GM18505 (cell line): ENCODE measurements at regions not wholly inside any gene's neighbourhood (a gene's known extent, or its start where the extent isn't known, plus 50 kb on each side); places are given as distances from the start of the nearest gene placed in this dataset.
"Not testable (repeated sequence)": the region's sequence is repeated elsewhere in the genome, so short reads cannot be mapped to it uniquely, and the experiment has no call there.

Source experiments
- ATAC-seq: cut with Tn5 transposase; IDR thresholded peaks from one replicate; pipeline ENCODE4 v1.9.1; 2021; ENCODE audit not compliant: unreplicated experiment
- POLR2A ChIP-seq: IDR thresholded peaks from 4 replicates; pipeline ENCODE4 v1.6.1; 2011; ENCODE audit warnings: borderline replicate concordance; ENCODE audit not compliant: insufficient read depth, insufficient read length; ENCODE audit errors: extremely low read depth

DNA sequence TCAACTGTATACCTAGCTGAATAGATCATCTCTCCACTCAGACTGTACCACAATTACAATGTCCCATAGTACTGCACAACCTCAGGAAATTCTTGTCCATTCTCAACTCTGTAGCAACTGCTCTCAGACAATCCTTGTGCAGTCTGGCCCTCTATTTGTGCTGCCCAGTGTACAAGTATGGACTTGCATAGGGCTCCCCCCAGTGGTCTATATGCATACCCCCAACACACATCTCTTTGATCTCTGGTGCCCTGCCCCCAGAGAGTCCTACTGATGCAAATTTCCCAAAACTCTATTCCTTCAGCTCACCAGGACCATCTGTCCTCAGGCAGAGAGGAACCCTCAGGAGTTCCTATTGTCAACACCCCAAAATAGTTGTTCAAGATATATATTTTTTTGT is 205.3 kb downstream of the SLCO4C1 start:
- peak; percentile 91 for ATAC-seq
- TF ChIP-seq POLR2A = no peak

DNA sequence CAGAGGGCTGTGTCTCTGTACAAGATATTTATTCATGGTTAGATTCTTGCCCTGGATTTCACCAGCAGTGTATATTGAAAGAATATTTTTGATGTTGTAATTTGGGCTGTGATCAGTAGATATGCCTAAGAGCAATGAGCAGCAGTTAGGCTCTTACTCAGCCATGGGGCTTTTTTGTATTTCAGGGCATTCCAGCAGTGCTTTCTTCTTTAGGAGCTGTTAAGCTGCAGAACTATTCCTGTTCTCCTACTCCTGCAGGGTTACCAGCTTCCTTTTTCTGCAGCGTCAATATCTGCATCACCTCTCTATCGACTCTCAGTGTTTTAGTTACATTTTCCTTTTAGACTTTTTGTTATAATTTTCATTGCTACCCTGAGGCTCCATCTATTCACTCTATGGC is 206.2 kb downstream of the SLCO4C1 start:
- no peak for TF ChIP-seq POLR2A
- no peak for ATAC-seq

DNA sequence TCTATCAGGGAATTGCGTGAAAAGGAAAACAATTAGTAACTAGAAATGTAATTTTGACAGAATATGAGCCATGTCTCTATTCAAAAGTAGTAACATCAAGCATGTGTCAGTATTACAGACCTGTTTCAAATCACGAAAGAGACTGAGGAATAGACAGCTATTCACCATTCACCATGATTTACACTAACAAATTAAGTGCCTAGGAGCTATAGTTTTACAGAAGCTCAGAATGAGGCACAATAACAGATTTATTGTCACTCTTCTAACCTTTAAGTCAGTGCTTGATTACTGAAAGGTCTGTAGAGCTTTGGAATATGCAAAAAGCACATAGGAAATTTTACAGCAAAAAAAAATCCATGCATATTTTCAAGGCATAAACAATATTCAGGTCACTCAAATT is 208.2 kb downstream of the SLCO4C1 start:
- no peak for TF ChIP-seq POLR2A
- ATAC-seq = no peak

DNA sequence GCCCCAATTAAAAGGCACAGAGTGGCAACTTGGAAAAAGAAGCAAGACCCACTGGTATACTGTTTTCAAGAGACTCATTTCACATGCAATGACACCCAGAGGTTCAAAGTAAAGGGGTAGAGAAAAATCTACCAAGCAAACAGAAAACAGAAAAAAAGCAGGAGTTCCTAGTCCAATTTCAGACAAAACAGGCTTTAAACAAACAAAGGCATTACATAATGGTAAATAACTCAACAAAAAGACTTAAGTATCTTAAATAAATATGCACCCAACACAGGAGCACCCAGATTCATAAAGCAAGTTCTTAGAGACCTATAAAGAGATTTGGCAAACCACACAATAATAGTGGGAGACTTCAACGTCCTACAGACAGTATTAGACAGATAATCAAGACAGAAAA is 215.8 kb downstream of the SLCO4C1 start:
- no peak for TF ChIP-seq POLR2A
- no peak for ATAC-seq

DNA sequence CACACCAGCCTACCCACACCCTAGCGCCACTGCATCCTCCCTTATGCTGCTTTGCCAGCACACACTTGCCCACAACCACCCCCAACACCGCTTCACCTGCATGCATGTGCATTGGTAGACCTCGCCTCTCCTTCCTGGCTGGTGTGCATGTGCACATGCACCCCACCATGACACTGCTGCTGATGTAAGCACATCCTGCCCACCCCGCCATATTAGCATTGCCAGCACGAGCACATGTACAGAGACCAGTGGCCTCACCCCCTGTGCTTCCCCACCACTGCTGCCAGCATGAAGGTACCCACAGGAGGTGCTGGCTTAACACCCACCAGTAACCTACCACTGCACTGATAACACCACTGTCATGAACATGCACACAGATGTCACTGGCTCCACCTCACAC is 218.2 kb downstream of the SLCO4C1 start:
- ATAC-seq = no peak
- TF ChIP-seq POLR2A = no peak

DNA sequence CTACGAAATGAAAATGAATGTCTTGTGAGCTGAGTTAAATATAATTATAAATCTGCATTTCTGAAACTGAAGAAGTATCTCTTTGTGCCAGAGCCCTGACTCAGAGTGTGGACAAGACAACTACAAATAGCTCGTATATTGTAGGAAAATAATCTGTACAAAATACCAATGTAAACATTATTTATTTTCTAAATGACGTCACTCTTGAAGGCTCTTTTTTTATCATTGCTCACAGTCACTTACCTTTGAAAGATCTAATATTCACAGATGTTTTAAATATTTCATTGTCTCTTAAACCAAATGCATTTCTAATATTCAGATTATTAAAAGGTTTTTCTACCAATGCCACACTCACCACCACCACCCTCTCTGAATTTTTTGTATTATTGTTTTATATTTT is 226.1 kb downstream of the SLCO4C1 start:
- ATAC-seq = no peak

DNA sequence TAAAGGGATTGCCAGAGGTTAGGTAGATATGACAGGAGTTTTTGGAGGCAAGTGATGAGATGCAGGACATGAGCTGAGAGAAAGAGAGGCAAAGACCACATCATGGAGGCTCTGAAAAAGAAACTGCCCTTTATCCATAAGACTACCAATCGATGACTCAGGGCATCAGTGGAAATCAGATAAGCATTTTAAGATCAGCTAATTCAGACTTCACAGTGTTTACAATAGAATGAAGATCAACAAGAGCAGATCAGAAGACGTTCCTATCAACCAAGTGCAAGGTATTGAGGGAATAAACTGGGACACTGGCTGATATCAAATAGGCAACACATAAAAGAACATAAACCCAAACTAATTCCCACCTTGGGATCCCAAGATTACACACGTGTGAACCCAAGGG is 227.2 kb downstream of the SLCO4C1 start:
- no peak for TF ChIP-seq POLR2A
- no peak for ATAC-seq

More for the DNA sequence above, 226.1 kb downstream of the SLCO4C1 start:
- no peak for TF ChIP-seq POLR2A

DNA sequence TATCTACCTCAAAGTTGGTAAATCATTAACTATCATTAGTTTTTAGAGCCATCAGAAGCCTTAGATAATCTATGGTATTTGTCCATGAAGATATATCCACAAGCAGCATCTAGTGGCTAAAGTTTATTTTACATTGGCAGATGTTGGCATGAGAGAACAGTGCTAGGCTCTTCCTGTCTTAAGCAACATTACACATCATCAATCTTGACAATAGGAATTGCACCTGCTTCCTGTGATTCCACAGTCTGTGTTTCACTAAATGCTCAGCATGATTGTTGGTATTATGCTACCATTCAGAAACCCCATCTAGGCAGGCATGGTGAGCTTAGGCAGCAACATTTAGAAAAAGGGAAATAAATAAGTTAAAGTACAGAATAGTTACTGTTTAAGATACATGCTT is 246.6 kb downstream of the SLCO4C1 start:
- ATAC-seq = no peak
- TF ChIP-seq POLR2A = no peak

DNA sequence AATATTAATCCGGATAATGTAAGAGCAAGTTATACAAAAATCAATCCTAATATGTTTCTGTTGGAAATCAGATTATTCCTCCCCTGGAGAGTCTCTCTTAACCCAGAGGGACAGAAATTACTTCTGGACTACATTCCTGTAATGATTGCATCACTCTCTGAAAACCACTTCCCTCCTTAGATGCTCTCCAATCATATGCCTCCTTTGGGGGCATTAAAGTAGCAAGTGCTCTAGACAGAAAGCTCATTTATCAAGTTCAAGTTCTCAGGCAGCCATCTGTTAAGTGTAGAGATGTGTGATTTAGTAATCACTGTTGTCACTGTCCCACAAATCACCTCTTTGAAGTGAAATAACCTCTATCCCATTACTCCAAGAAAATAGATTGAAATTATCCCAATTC is 247.1 kb downstream of the SLCO4C1 start:
- no peak for TF ChIP-seq POLR2A
- no peak for ATAC-seq

DNA sequence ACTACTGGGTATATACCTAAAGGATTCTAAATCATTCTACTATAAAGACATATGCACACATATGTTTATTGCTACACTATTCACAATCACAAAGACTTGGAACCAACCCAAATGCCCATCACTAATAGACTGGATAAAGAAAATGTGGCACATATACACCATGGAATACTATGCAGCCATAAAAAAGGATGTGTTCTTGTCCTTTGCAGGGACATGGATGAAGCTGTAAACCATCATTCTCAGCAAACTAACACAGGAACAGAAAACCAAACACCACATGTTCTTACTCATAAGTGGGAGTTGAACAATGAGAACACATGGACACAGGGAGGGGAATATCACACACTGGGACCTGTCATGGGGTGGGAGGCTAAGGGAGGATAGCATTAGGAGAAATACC is 249.0 kb downstream of the SLCO4C1 start:
- ATAC-seq = not testable (repeated sequence)

DNA sequence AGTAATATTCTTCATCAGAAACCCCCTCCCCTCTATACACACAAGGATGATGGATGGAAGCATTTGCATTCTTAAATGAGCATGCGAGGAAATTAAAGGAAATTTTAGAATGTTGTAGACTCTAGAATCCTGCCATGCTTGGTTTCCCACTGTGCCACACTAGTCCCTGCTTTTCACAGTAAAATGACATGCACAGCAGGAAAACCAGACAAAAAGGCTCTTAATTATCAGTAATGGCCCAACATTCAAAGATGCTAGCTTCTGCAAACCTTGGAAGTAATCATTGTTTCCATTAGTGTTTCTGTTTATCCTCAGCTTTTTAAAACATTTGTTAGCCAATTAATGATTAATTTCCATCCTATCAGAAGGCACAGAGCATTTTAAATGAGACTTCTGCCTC is 255.8 kb downstream of the SLCO4C1 start:
- no peak for TF ChIP-seq POLR2A
- no peak for ATAC-seq

DNA sequence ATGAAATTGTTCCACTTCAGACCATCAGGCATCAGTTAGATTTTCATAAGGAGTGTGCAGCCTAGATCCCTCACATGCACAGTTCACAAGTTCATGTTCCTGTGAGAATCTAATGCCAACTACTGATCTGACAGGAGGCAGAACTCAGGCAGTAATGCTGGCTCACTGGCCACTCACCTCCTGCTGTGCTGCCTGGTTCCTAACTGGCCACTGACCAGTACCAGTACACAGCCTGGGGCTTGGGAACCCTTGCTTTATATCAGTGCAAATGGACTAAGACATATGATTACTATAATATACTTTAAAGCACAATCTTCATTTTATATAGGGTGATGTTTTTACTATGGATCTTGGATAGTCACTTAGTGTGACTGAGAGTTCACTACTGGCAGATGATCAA is 259.2 kb downstream of the SLCO4C1 start:
- ATAC-seq = no peak
- no peak for TF ChIP-seq POLR2A

DNA sequence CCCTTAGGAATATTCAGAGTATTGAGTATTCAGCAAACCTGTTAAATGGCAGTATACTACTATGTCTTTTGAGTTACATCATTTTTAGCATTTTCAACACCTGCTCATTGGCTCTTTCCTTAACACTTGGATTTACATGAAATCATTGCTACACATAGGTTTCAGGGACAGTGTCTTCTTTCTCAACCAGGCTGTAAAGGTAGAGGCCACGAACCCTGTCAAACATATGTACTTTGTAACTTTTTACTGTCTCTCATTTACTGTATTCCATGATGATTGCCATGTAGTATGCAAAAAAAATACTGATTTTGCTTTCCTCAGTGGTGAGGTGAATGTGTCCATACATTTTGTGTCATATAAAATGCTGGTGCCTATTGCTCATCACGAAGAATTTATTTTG is 264.4 kb downstream of the SLCO4C1 start:
- ATAC-seq = no peak
- no peak for TF ChIP-seq POLR2A

DNA sequence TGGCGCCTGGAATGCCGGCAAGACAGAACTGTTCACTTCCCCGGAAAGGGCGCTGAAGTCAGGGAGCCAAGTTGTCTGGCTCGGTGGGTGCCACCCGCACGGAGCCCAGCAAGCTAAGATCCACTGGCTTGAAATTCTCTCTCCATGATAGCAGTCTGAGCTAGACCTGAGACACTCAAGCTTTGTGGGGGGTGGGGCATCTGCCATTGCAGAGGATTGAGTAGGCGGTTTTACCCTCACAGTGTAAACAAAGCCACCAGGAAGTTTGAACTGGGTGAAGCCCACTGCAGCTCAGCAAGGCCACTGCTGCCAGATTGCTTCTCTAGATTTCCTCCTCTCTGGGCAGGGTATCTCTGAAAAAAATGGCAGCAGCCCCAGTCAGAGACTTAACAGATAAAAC is 277.4 kb downstream of the SLCO4C1 start:
- ATAC-seq = no peak
- no peak for TF ChIP-seq POLR2A

DNA sequence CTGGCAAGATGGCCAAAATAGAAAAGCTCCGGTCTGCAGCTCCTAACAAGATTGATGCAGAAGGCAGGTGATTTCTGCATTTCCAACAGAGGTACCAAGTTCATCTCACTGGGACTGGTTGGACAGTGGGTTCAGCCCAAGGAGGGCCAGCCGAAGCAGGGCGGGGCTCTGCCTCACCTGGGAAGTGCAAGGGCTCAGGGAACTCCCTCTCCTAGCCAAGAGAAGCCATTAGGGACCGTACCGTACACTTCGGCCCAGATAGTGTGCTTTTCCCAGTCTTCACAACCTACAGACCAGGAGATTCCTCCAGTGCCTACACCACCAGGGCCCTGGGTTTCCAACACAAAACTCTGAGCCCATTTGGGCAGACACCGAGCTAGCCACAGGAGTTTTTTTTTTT is 277.8 kb downstream of the SLCO4C1 start:
- no peak for TF ChIP-seq POLR2A

More for the DNA sequence above, 277.8 kb downstream of the SLCO4C1 start:
- ATAC-seq = no peak
